ENCODE measurements at regions not wholly inside any gene's neighbourhood (a gene's known extent, or its start where the extent isn't known, plus 50 kb on each side); places are given as distances from the start of the nearest gene placed in this dataset.
"Not testable (repeated sequence)": the region's sequence is repeated elsewhere in the genome, so short reads cannot be mapped to it uniquely, and the experiment has no call there.

GRCh38 chr5:165349735-165350134, 1844.3 kb downstream of the MAT2B start:
- no peak for DNase-seq

- DNase-seq = no peak
These were observed 1845.9 kb downstream of the MAT2B start for GRCh38 chr5:165351342-165351741.

GRCh38 chr5:165360366-165360765, 1854.9 kb downstream of the MAT2B start:
- no peak for DNase-seq

GRCh38 chr5:165360784-165361542, 1855.5 kb downstream of the MAT2B start:
- DNase-seq = no peak

GRCh38 chr5:165370233-165370632, 1864.8 kb downstream of the MAT2B start:
- DNase-seq = no peak

GRCh38 chr5:165370794-165371193, 1865.4 kb downstream of the MAT2B start:
- no peak for DNase-seq

- DNase-seq = no peak
These were observed 1869.8 kb downstream of the MAT2B start for GRCh38 chr5:165375201-165375600.

- DNase-seq = no peak
These were observed 1888.4 kb downstream of the MAT2B start for GRCh38 chr5:165393839-165394238.

- DNase-seq = no peak
These were observed 1892.1 kb downstream of the MAT2B start for GRCh38 chr5:165397516-165397915.

- DNase-seq = no peak
These were observed 1894.7 kb downstream of the MAT2B start for GRCh38 chr5:165400086-165400485.

- DNase-seq = no peak
These were observed 1899.5 kb downstream of the MAT2B start for GRCh38 chr5:165404917-165405316.

GRCh38 chr5:165405340-165405739, 1899.9 kb downstream of the MAT2B start:
- DNase-seq = no peak

GRCh38 chr5:165407352-165407751, 1901.9 kb downstream of the MAT2B start:
- DNase-seq = no peak

GRCh38 chr5:165410476-165410875, 1905.1 kb downstream of the MAT2B start:
- no peak for DNase-seq

- not testable (repeated sequence) for DNase-seq
These were observed 1906.1 kb downstream of the MAT2B start for GRCh38 chr5:165411532-165411931.

GRCh38 chr5:165420493-165420892, 1915.1 kb downstream of the MAT2B start:
- no peak for DNase-seq

- no peak for DNase-seq
These were observed 1918.4 kb downstream of the MAT2B start for GRCh38 chr5:165423697-165424299.

GRCh38 chr5:165425594-165425993, 1920.2 kb downstream of the MAT2B start:
- no peak for DNase-seq

GRCh38 chr5:165448753-165449152, 1943.3 kb downstream of the MAT2B start:
- DNase-seq = no peak

- no peak for DNase-seq
These were observed 1952.6 kb downstream of the MAT2B start for GRCh38 chr5:165457859-165458481.

- DNase-seq = no peak
These were observed 1953.8 kb downstream of the MAT2B start for GRCh38 chr5:165459232-165459631.

GRCh38 chr5:165460911-165461310, 1955.5 kb downstream of the MAT2B start:
- no peak for DNase-seq

GRCh38 chr5:165477546-165477945, 1972.1 kb downstream of the MAT2B start:
- no peak for DNase-seq

GRCh38 chr5:165495829-165496380, 1990.5 kb downstream of the MAT2B start:
- DNase-seq = no peak
